ENCODE measurements at regions not wholly inside any gene's neighbourhood (a gene's known extent, or its start where the extent isn't known, plus 50 kb on each side); places are given as distances from the start of the nearest gene placed in this dataset.

DNA sequence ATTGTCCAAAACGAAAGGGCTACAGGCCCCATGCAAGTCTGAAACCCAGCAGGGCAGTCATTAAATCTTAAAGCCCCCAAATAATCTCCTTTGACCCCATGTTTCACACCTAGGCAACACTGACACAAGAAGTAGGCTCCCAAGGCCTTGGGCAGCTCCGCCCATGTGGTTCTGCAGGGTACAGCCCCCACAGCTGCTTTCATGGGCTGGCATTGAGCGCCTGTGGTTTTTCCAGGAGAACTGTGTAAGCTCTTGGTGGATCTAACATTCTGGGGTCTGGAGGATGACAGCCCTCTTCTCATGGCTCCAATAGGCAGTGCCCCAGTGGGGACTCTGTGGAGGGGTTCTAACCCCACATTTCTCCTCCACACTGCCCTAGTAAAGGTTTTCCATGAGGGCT lies 623.5 kb downstream of the PRR16 start:
- no peak overlapping the region for H2AFZ ChIP-seq (replicated peaks)
- H3F3A ChIP-seq (ENCODE audit: low read depth) = no peaks in the 10 kb centered on the region
- no peak overlapping the region for H3K9ac ChIP-seq
- H3K36me3 ChIP-seq = no peaks in the 10 kb centered on the region
- peaks cover 2% of the 10 kb centered on the region for H3K9me3 Mint-ChIP-seq
- TF ChIP-seq EZH2 (IDR thresholded peaks at IDR 0.05) = no peak
- TF ChIP-seq, protein P1, sequence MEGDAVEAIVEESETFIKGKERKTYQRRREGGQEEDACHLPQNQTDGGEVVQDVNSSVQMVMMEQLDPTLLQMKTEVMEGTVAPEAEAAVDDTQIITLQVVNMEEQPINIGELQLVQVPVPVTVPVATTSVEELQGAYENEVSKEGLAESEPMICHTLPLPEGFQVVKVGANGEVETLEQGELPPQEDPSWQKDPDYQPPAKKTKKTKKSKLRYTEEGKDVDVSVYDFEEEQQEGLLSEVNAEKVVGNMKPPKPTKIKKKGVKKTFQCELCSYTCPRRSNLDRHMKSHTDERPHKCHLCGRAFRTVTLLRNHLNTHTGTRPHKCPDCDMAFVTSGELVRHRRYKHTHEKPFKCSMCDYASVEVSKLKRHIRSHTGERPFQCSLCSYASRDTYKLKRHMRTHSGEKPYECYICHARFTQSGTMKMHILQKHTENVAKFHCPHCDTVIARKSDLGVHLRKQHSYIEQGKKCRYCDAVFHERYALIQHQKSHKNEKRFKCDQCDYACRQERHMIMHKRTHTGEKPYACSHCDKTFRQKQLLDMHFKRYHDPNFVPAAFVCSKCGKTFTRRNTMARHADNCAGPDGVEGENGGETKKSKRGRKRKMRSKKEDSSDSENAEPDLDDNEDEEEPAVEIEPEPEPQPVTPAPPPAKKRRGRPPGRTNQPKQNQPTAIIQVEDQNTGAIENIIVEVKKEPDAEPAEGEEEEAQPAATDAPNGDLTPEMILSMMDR (IDR thresholded peaks at IDR 0.05) = no peak
- TF ChIP-seq EZH2phosphoT487 (IDR thresholded peaks at IDR 0.05) = no peak
- H3K4me3 ChIP-seq = no peak overlapping the region
- no peak for DNase-seq (ENCODE audit: low spot score)
- no peak overlapping the region for H3K27ac ChIP-seq
- no peaks in the 10 kb centered on the region for H3K27me3 ChIP-seq
- H3K9me3 ChIP-seq (ENCODE audit: low read depth) = no peaks in the 10 kb centered on the region
- H3K4me2 ChIP-seq = no peak overlapping the region
- H3K36me3 Mint-ChIP-seq = no peaks in the 10 kb centered on the region
- H3K4me1 ChIP-seq = no peaks in the 10 kb centered on the region
- H3K27me3 Mint-ChIP-seq (ENCODE audit: insufficient read depth, low read depth) = no peaks in the 10 kb centered on the region
- H3K27ac Mint-ChIP-seq = no peak overlapping the region
- H3K79me2 ChIP-seq (ENCODE audit: low read depth) = no peaks in the 10 kb centered on the region
- no peak overlapping the region for H3K4me3 Mint-ChIP-seq
- no peaks in the 10 kb centered on the region for H4K20me1 ChIP-seq (ENCODE audit: low read depth)
- no peaks in the 10 kb centered on the region for H3K4me1 Mint-ChIP-seq

DNA sequence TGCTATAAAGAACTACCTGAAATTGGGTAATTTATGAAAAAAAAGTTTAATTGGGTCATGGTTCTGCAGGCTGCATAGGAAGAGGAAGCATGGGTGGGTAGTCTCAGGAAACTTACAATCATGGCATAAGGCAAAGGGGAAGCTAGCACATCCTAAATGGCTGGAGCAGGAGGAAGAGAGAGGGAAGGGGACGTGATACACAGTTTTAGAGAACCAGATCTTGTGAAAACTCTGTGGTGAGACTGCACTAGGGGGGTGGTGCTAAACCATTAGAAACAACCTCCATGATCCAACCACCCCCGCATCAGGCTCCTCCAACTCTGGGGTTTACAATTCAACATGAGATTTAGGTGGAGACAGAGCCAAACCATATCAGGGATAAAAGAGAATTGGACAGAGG lies 624.2 kb downstream of the PRR16 start:
- H3K27ac Mint-ChIP-seq = no peak overlapping the region
- no peak overlapping the region for H3K9ac ChIP-seq
- H3F3A ChIP-seq (ENCODE audit: low read depth) = no peaks in the 10 kb centered on the region
- H3K4me1 ChIP-seq = no peaks in the 10 kb centered on the region
- H2AFZ ChIP-seq (replicated peaks) = no peak overlapping the region
- no peaks in the 10 kb centered on the region for H3K36me3 Mint-ChIP-seq
- H3K36me3 ChIP-seq = no peaks in the 10 kb centered on the region
- TF ChIP-seq, protein P1 (IDR thresholded peaks at IDR 0.05) = no peak
- no peak for TF ChIP-seq EZH2phosphoT487 (IDR thresholded peaks at IDR 0.05)
- no peak for TF ChIP-seq EZH2 (IDR thresholded peaks at IDR 0.05)
- no peak for DNase-seq (ENCODE audit: low spot score)
- no peaks in the 10 kb centered on the region for H3K79me2 ChIP-seq (ENCODE audit: low read depth)
- no peaks in the 10 kb centered on the region for H4K20me1 ChIP-seq (ENCODE audit: low read depth)
- H3K9me3 ChIP-seq (ENCODE audit: low read depth) = no peaks in the 10 kb centered on the region
- H3K27ac ChIP-seq = no peak overlapping the region
- H3K4me3 ChIP-seq = no peak overlapping the region
- peaks cover 2% of the 10 kb centered on the region for H3K9me3 Mint-ChIP-seq
- H3K27me3 ChIP-seq = no peaks in the 10 kb centered on the region
- no peak overlapping the region for H3K4me3 Mint-ChIP-seq
- no peaks in the 10 kb centered on the region for H3K27me3 Mint-ChIP-seq (ENCODE audit: insufficient read depth, low read depth)
- H3K4me1 Mint-ChIP-seq = no peaks in the 10 kb centered on the region
- no peak overlapping the region for H3K4me2 ChIP-seq

DNA sequence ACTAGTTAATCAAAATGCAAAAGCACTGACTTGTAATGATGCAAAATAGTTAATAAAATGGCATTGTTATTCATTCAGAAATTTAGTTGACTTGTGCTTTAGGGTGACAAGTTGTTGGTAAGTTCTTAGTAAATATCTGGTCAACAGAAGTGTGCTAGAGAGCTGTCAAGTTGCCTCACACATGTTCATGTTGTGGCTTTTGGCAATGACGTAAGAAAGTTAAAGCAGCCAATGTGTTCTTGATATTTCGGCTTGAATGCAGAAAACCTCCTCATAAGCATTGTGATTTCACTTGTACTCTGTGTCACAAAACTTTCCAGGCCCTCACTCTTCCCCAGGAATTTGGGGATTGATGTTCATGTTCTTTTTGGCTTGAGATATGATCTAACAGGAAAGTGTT lies 626.7 kb downstream of the PRR16 start:
- H3K4me1 Mint-ChIP-seq = no peaks in the 10 kb centered on the region
- no peaks in the 10 kb centered on the region for H3K36me3 Mint-ChIP-seq
- Histone ChIP-seq H3K9me3 (ENCODE audit: low read depth) (no peaks in the 10 kb centered on the region), H3K27me3 (no peaks in the 10 kb centered on the region), H3K4me3 (no peak overlapping the region), H2AFZ (replicated peaks) (no peak overlapping the region), H3K79me2 (ENCODE audit: low read depth) (no peaks in the 10 kb centered on the region), H3K4me2 (no peak overlapping the region), H3K4me1 (no peaks in the 10 kb centered on the region), H3K27ac (no peak overlapping the region), H4K20me1 (ENCODE audit: low read depth) (no peaks in the 10 kb centered on the region), H3F3A (ENCODE audit: low read depth) (no peaks in the 10 kb centered on the region), H3K36me3 (no peaks in the 10 kb centered on the region), H3K9ac (no peak overlapping the region)
- no peaks in the 10 kb centered on the region for H3K27me3 Mint-ChIP-seq (ENCODE audit: insufficient read depth, low read depth)
- no peak overlapping the region for H3K4me3 Mint-ChIP-seq
- no peaks in the 10 kb centered on the region for H3K9me3 Mint-ChIP-seq
- TF ChIP-seq EZH2 (IDR thresholded peaks at IDR 0.05) (no peak), EZH2phosphoT487 (IDR thresholded peaks at IDR 0.05) (no peak)
- TF ChIP-seq, protein P1 (IDR thresholded peaks at IDR 0.05) = no peak
- H3K27ac Mint-ChIP-seq = no peak overlapping the region
- no peak for DNase-seq (ENCODE audit: low spot score)

DNA sequence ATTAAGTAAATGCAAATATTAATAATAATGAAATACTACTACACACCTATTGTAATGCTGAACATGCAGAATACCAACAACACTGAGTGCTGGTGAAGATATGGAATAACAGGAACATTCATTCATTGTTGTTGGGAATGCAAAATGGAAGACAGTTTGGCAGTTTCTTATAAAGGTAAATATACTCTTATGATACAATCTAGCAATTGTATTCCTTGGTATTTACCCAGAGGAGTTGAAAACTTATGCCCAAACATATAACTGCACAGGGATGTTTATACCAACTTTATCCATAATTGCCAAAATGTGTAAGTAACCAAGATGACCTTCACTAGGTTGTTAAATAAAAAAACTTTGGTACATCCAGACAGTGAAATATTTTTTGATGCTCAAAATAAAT lies 636.8 kb downstream of the PRR16 start:
- H3K36me3 Mint-ChIP-seq = no peaks in the 10 kb centered on the region
- no peak overlapping the region for H3K4me3 ChIP-seq
- no peak overlapping the region for H3K4me3 Mint-ChIP-seq
- H3F3A ChIP-seq (ENCODE audit: low read depth) = no peaks in the 10 kb centered on the region
- H3K27me3 ChIP-seq = no peaks in the 10 kb centered on the region
- no peaks in the 10 kb centered on the region for H3K9me3 ChIP-seq (ENCODE audit: low read depth)
- no peak overlapping the region for H3K27ac Mint-ChIP-seq
- no peak for TF ChIP-seq EZH2phosphoT487 (IDR thresholded peaks at IDR 0.05)
- TF ChIP-seq, protein P1 (IDR thresholded peaks at IDR 0.05) = no peak
- TF ChIP-seq EZH2 (IDR thresholded peaks at IDR 0.05) = no peak
- no peaks in the 10 kb centered on the region for H3K4me1 Mint-ChIP-seq
- no peak overlapping the region for H3K9ac ChIP-seq
- H3K27ac ChIP-seq = no peak overlapping the region
- H3K4me1 ChIP-seq = no peaks in the 10 kb centered on the region
- no peaks in the 10 kb centered on the region for H3K36me3 ChIP-seq
- H3K4me2 ChIP-seq = no peak overlapping the region
- H2AFZ ChIP-seq (replicated peaks) = no peak overlapping the region
- H3K79me2 ChIP-seq (ENCODE audit: low read depth) = no peaks in the 10 kb centered on the region
- no peak for DNase-seq (ENCODE audit: low spot score)
- H3K9me3 Mint-ChIP-seq = no peaks in the 10 kb centered on the region
- H4K20me1 ChIP-seq (ENCODE audit: low read depth) = no peaks in the 10 kb centered on the region
- no peaks in the 10 kb centered on the region for H3K27me3 Mint-ChIP-seq (ENCODE audit: insufficient read depth, low read depth)

Data from neural progenitor cell (in vitro differentiated cells).